Stimulated activated CD8-positive, alpha-beta memory T cell treated with anti-CD3 and anti-CD28 coated beads, Interleukin-12 subunit alpha, Interleukin-12 subunit beta, amount 100 ng/mL, for 1 hour (primary cell): ENCODE measurements at regions not wholly inside any gene's neighbourhood (a gene's known extent, or its start where the extent isn't known, plus 50 kb on each side); places are given as distances from the start of the nearest gene placed in this dataset.
"Not testable (repeated sequence)": the region's sequence is repeated elsewhere in the genome, so short reads cannot be mapped to it uniquely, and the experiment has no call there.

Experiments
- DNase-seq: peaks from one replicate; pipeline ENCODE4 v3.0.0-alpha.2; 2020; ENCODE audit warnings: low read depth

- DNase-seq, result no peak
Observed at GRCh38 chr16:26717826-26718225, 348.9 kb upstream of the C16orf82 start.

- no peak for DNase-seq
Observed at GRCh38 chr16:26721290-26721689, 345.4 kb upstream of the C16orf82 start.

- not testable (repeated sequence) for DNase-seq
Observed at GRCh38 chr16:26721957-26722356, 344.8 kb upstream of the C16orf82 start.

- DNase-seq, result no peak
Observed at GRCh38 chr16:26724189-26724588, 342.5 kb upstream of the C16orf82 start.

- no peak for DNase-seq
Observed at GRCh38 chr16:26727848-26728247, 338.9 kb upstream of the C16orf82 start.

GRCh38 chr16:26729951-26730541 is 336.7 kb upstream of the C16orf82 start:
- DNase-seq, result no peak

- DNase-seq, result no peak
Observed at GRCh38 chr16:26731729-26732128, 335.0 kb upstream of the C16orf82 start.

GRCh38 chr16:26733710-26734109 is 333.0 kb upstream of the C16orf82 start:
- DNase-seq, result no peak

GRCh38 chr16:26735521-26735920 is 331.2 kb upstream of the C16orf82 start:
- no peak for DNase-seq

- DNase-seq, result no peak
Observed at GRCh38 chr16:26736084-26736483, 330.6 kb upstream of the C16orf82 start.

- DNase-seq, result no peak
Observed at GRCh38 chr16:26740771-26741170, 326.0 kb upstream of the C16orf82 start.

GRCh38 chr16:26742040-26742439 is 324.7 kb upstream of the C16orf82 start:
- DNase-seq, result no peak

- DNase-seq, result no peak
Observed at GRCh38 chr16:26744430-26744829, 322.3 kb upstream of the C16orf82 start.

- no peak for DNase-seq
Observed at GRCh38 chr16:26747760-26748159, 319.0 kb upstream of the C16orf82 start.

- no peak for DNase-seq
Observed at GRCh38 chr16:26749072-26749471, 317.7 kb upstream of the C16orf82 start.

GRCh38 chr16:26752166-26752565 is 314.6 kb upstream of the C16orf82 start:
- DNase-seq, result no peak

GRCh38 chr16:26756633-26757032 is 310.1 kb upstream of the C16orf82 start:
- no peak for DNase-seq

GRCh38 chr16:26762594-26762993 is 304.1 kb upstream of the C16orf82 start:
- DNase-seq, result no peak

GRCh38 chr16:26765087-26765486 is 301.6 kb upstream of the C16orf82 start:
- no peak for DNase-seq

GRCh38 chr16:26768385-26769010 is 298.2 kb upstream of the C16orf82 start:
- DNase-seq, result no peak

- DNase-seq, result no peak
Observed at GRCh38 chr16:26770547-26770946, 296.2 kb upstream of the C16orf82 start.

GRCh38 chr16:26772503-26772902 is 294.2 kb upstream of the C16orf82 start:
- no peak for DNase-seq

- DNase-seq, result no peak
Observed at GRCh38 chr16:26777821-26778220, 288.9 kb upstream of the C16orf82 start.

- no peak for DNase-seq
Observed at GRCh38 chr16:26787924-26788323, 278.8 kb upstream of the C16orf82 start.
